OCI-LY7 (cell line): ENCODE measurements at regions not wholly inside any gene's neighbourhood (a gene's known extent, or its start where the extent isn't known, plus 50 kb on each side); places are given as distances from the start of the nearest gene placed in this dataset.

Experiments
- CTCF ChIP-seq: fragments of 200-600 bp; sonication (generic); conservative IDR thresholded peaks from 2 replicates; pipeline ENCODE4 v1.5.1; 2014; ENCODE audit warnings: mild to moderate bottlenecking, antibody characterized with exemption, low read length, moderate library complexity, mixed read lengths
- EZH2phosphoT487 ChIP-seq: fragments of 200-600 bp; sonication (generic); IDR thresholded peaks from 2 replicates; pipeline ENCODE4 v1.6.1; 2018; ENCODE audit warnings: low read depth, borderline replicate concordance, mild to moderate bottlenecking, mixed run types, antibody characterized with exemption, low read length, moderate library complexity, mixed read lengths

DNA sequence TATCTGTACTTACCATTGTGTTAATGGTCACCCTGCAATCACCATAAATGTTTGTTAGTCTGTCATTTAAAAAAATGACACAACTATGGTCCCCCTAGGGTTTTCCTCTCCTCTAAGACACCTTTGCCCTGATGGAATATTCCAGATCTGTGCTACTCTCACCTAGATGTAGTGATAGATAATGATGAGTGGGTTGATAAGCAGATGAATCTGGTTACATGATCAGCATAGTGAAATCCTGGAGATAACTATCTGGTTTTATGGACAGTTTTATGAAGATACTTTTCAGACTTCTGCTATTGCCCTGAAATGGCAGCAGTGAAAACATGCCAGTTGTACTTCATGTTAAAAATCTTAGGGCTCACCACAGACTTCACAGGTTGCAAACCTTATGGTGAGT is 152.4 kb downstream of the GATA3 start:
- TF ChIP-seq CTCF (no peak), EZH2phosphoT487 (no peak)
